ENCODE measurements at regions not wholly inside any gene's neighbourhood (a gene's known extent, or its start where the extent isn't known, plus 50 kb on each side); places are given as distances from the start of the nearest gene placed in this dataset.

- no peak for TF ChIP-seq TAF1 (IDR thresholded peaks at IDR 0.05; ENCODE audit: low read depth, low read length)
- TF ChIP-seq POLR2A (IDR thresholded peaks at IDR 0.05; ENCODE audit: low read depth, low read length): no peak
These were observed 126.6 kb upstream of the IL12B start for GRCh38 chr5:159456722-159457465.
